ENCODE measurements at regions not wholly inside any gene's neighbourhood (a gene's known extent, or its start where the extent isn't known, plus 50 kb on each side); places are given as distances from the start of the nearest gene placed in this dataset.

DNA sequence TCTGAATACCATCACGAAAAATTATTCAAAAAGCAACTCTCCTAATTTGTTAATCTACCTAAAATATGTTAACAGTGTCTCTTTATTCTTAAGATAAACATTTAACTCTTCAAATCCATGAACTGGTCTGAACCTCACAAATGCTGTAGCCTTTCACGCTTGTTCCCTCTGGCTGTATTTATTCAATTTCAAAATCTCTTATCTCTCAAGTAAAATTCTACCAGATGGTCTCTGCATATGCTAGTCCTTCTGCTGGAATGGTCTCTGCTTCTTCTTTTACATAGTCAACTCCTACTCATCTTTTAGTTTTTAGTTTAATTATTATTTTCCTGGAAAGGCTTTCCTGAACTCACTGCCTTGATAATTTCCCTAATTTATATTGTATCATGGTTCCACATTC is 232.9 kb upstream of the PCDH20 start:
- no peaks in the 10 kb centered on the region for H3K9me3 Mint-ChIP-seq
- peak overlapping the region; percentile 65; the same call in 1 of the 2 replicates for H3K27ac Mint-ChIP-seq

DNA sequence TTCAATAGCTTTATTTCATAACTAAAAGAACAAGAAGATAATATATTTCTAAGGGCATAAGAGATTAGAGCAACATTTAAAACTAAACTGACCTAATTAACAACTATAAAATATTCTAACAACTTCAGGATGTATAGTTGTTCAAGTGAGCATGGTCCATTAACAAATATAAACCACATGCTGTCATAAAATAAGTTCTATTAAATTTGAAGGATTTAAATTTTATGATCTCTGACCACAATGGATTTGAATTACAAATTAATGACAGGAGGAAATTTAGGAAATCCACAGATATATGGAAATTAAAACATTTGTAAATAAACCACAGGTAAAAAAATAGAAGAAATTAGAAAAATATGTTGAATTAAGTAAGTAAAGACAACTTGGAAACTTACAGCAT is 196.5 kb upstream of the PCDH20 start:
- peaks cover 7% of the 10 kb centered on the region; the same call in 1 of the 2 replicates for H3K4me1 ChIP-seq (ENCODE audit: insufficient read depth)
- H3K79me2 ChIP-seq (replicated peaks; ENCODE audit: insufficient read depth) = no peaks in the 10 kb centered on the region
- DNase-seq (ENCODE audit: low spot score) (no peak), ATAC-seq (no peak)
- H3K36me3 Mint-ChIP-seq (ENCODE audit: low read depth) = peaks cover 4% of the 10 kb centered on the region
- peaks cover 2% of the 10 kb centered on the region for H3K27me3 Mint-ChIP-seq (ENCODE audit: insufficient read depth, low read depth, poor library complexity)
- no peak overlapping the region for H3K4me2 ChIP-seq
- H2AFZ ChIP-seq = no peak overlapping the region
- no peaks in the 10 kb centered on the region for H3F3A ChIP-seq (replicated peaks; ENCODE audit: low read depth)
- H3K36me3 ChIP-seq (ENCODE audit: insufficient read depth) = no peaks in the 10 kb centered on the region
- H3K4me3 ChIP-seq = no peak overlapping the region
- H4K20me1 ChIP-seq (replicated peaks; ENCODE audit: insufficient read depth) = no peaks in the 10 kb centered on the region
- peaks cover 7% of the 10 kb centered on the region; the same call in 2 of the 3 replicates for H3K4me1 Mint-ChIP-seq
- H3K27ac ChIP-seq (ENCODE audit: low read depth) = no peak overlapping the region
- no peak overlapping the region for H3K4me3 Mint-ChIP-seq
- peaks cover 4% of the 10 kb centered on the region for H3K9me3 Mint-ChIP-seq
- peaks cover 4% of the 10 kb centered on the region for H3K9me2 ChIP-seq (ENCODE audit: insufficient read depth)
- H3K27ac Mint-ChIP-seq = no peak overlapping the region
- TF ChIP-seq STAT1 (IDR thresholded peaks at IDR 0.05; ENCODE audit: unreplicated experiment) (no peak), CREB1 (CRISPR knock-in tag; IDR thresholded peaks at IDR 0.05; ENCODE audit: low read depth) (no peak), ZNF331 (CRISPR knock-in tag; IDR thresholded peaks at IDR 0.05; ENCODE audit: low read depth) (no peak), NANOG (IDR thresholded peaks at IDR 0.05; ENCODE audit: borderline replicate concordance) (no peak), ZNF114 (CRISPR knock-in tag; IDR thresholded peaks at IDR 0.05) (no peak), EZH2phosphoT487 (IDR thresholded peaks at IDR 0.05; ENCODE audit: unreplicated experiment) (no peak), POLR2AphosphoS5 (IDR thresholded peaks at IDR 0.05; ENCODE audit: low read depth) (no peak)
- TF ChIP-seq, protein P1, sequence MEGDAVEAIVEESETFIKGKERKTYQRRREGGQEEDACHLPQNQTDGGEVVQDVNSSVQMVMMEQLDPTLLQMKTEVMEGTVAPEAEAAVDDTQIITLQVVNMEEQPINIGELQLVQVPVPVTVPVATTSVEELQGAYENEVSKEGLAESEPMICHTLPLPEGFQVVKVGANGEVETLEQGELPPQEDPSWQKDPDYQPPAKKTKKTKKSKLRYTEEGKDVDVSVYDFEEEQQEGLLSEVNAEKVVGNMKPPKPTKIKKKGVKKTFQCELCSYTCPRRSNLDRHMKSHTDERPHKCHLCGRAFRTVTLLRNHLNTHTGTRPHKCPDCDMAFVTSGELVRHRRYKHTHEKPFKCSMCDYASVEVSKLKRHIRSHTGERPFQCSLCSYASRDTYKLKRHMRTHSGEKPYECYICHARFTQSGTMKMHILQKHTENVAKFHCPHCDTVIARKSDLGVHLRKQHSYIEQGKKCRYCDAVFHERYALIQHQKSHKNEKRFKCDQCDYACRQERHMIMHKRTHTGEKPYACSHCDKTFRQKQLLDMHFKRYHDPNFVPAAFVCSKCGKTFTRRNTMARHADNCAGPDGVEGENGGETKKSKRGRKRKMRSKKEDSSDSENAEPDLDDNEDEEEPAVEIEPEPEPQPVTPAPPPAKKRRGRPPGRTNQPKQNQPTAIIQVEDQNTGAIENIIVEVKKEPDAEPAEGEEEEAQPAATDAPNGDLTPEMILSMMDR (conservative IDR thresholded peaks at IDR 0.05; ENCODE audit: low read depth in 2 of 2) = no peak
- H3K27me3 ChIP-seq (ENCODE audit: insufficient read depth) = no peaks in the 10 kb centered on the region

More for the DNA sequence above, 232.9 kb upstream of the PCDH20 start:
- Mint-ChIP-seq H3K4me1 (no peaks in the 10 kb centered on the region; the same call in 2 of the 3 replicates), H3K36me3 (ENCODE audit: low read depth) (no peaks in the 10 kb centered on the region), H3K27me3 (ENCODE audit: insufficient read depth, low read depth, poor library complexity) (no peaks in the 10 kb centered on the region), H3K4me3 (no peak overlapping the region)
- Histone ChIP-seq H3K4me3 (no peak overlapping the region), H2AFZ (no peak overlapping the region), H3F3A (replicated peaks; ENCODE audit: low read depth) (no peaks in the 10 kb centered on the region), H4K20me1 (replicated peaks; ENCODE audit: insufficient read depth) (no peaks in the 10 kb centered on the region), H3K36me3 (ENCODE audit: insufficient read depth) (no peaks in the 10 kb centered on the region), H3K4me1 (ENCODE audit: insufficient read depth) (no peaks in the 10 kb centered on the region), H3K9me2 (ENCODE audit: insufficient read depth) (no peaks in the 10 kb centered on the region), H3K27ac (ENCODE audit: low read depth) (no peak overlapping the region), H3K79me2 (replicated peaks; ENCODE audit: insufficient read depth) (no peaks in the 10 kb centered on the region), H3K4me2 (no peak overlapping the region), H3K27me3 (ENCODE audit: insufficient read depth) (no peaks in the 10 kb centered on the region)
- DNase-seq (ENCODE audit: low spot score) = no peak
- ATAC-seq = no peak
- TF ChIP-seq ZNF114 (CRISPR knock-in tag; IDR thresholded peaks at IDR 0.05) (no peak), EZH2 (IDR thresholded peaks at IDR 0.05; ENCODE audit: low read depth, unreplicated experiment) (no peak), JUNB (IDR thresholded peaks at IDR 0.05; ENCODE audit: unreplicated experiment) (no peak), NANOG (IDR thresholded peaks at IDR 0.05; ENCODE audit: borderline replicate concordance) (no peak)
- TF ChIP-seq, protein P2, sequence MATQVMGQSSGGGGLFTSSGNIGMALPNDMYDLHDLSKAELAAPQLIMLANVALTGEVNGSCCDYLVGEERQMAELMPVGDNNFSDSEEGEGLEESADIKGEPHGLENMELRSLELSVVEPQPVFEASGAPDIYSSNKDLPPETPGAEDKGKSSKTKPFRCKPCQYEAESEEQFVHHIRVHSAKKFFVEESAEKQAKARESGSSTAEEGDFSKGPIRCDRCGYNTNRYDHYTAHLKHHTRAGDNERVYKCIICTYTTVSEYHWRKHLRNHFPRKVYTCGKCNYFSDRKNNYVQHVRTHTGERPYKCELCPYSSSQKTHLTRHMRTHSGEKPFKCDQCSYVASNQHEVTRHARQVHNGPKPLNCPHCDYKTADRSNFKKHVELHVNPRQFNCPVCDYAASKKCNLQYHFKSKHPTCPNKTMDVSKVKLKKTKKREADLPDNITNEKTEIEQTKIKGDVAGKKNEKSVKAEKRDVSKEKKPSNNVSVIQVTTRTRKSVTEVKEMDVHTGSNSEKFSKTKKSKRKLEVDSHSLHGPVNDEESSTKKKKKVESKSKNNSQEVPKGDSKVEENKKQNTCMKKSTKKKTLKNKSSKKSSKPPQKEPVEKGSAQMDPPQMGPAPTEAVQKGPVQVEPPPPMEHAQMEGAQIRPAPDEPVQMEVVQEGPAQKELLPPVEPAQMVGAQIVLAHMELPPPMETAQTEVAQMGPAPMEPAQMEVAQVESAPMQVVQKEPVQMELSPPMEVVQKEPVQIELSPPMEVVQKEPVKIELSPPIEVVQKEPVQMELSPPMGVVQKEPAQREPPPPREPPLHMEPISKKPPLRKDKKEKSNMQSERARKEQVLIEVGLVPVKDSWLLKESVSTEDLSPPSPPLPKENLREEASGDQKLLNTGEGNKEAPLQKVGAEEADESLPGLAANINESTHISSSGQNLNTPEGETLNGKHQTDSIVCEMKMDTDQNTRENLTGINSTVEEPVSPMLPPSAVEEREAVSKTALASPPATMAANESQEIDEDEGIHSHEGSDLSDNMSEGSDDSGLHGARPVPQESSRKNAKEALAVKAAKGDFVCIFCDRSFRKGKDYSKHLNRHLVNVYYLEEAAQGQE (IDR thresholded peaks at IDR 0.05; ENCODE audit: unreplicated experiment) = no peak

Measured in GM23338 (cell line).